NCI-H510A treated with DMSO at 0.1 percent for 48 hours (cell line): ENCODE measurements at regions not wholly inside any gene's neighbourhood (a gene's known extent, or its start where the extent isn't known, plus 50 kb on each side); places are given as distances from the start of the nearest gene placed in this dataset.
"Not testable (repeated sequence)": the region's sequence is repeated elsewhere in the genome, so short reads cannot be mapped to it uniquely, and the experiment has no call there.

ENCODE experiments used
- DNase-seq: peaks from one replicate; lab custom pipeline; 2025; lab: John Stamatoyannopoulos, UW

- DNase-seq: no peak
These were observed 445.0 kb upstream of the KLF6 start for GRCh38 chr10:4230036-4230435.

GRCh38 chr10:4229106-4229505 is 444.1 kb upstream of the KLF6 start:
- DNase-seq: no peak

GRCh38 chr10:4227586-4227985 is 442.6 kb upstream of the KLF6 start:
- no peak for DNase-seq

GRCh38 chr10:4226941-4227540 is 442.0 kb upstream of the KLF6 start:
- no peak for DNase-seq

- no peak for DNase-seq
These were observed 439.2 kb upstream of the KLF6 start for GRCh38 chr10:4224178-4224577.

GRCh38 chr10:4221310-4221709 is 436.3 kb upstream of the KLF6 start:
- not testable (repeated sequence) for DNase-seq

GRCh38 chr10:4219901-4220300 is 434.9 kb upstream of the KLF6 start:
- no peak for DNase-seq

GRCh38 chr10:4217653-4218052 is 432.6 kb upstream of the KLF6 start:
- DNase-seq: no peak

GRCh38 chr10:4217187-4217586 is 432.2 kb upstream of the KLF6 start:
- no peak for DNase-seq

GRCh38 chr10:4216726-4217125 is 431.7 kb upstream of the KLF6 start:
- DNase-seq: no peak

GRCh38 chr10:4215963-4216575 is 431.1 kb upstream of the KLF6 start:
- DNase-seq: no peak

- DNase-seq: no peak
These were observed 430.5 kb upstream of the KLF6 start for GRCh38 chr10:4215485-4215884.

GRCh38 chr10:4214908-4215307 is 429.9 kb upstream of the KLF6 start:
- no peak for DNase-seq

- no peak for DNase-seq
These were observed 428.4 kb upstream of the KLF6 start for GRCh38 chr10:4213441-4213840.

- DNase-seq: no peak
These were observed 427.2 kb upstream of the KLF6 start for GRCh38 chr10:4212111-4212630.

GRCh38 chr10:4208499-4208898 is 423.5 kb upstream of the KLF6 start:
- DNase-seq: no peak

- DNase-seq: no peak
These were observed 420.1 kb upstream of the KLF6 start for GRCh38 chr10:4205113-4205512.

GRCh38 chr10:4202938-4203337 is 417.9 kb upstream of the KLF6 start:
- DNase-seq: no peak

- DNase-seq: no peak
These were observed 417.1 kb upstream of the KLF6 start for GRCh38 chr10:4201866-4202825.

GRCh38 chr10:4199196-4199595 is 414.2 kb upstream of the KLF6 start:
- no peak for DNase-seq

- DNase-seq: no peak
These were observed 413.2 kb upstream of the KLF6 start for GRCh38 chr10:4198216-4198615.

- no peak for DNase-seq
These were observed 412.7 kb upstream of the KLF6 start for GRCh38 chr10:4197676-4198075.
